K562 (cell line): ENCODE measurements at regions not wholly inside any gene's neighbourhood (a gene's known extent, or its start where the extent isn't known, plus 50 kb on each side); places are given as distances from the start of the nearest gene placed in this dataset.

Experiments used
- CEBPG ChIP-seq, 3 experiments: fragments of 200-800 bp in 1 of 3; sonication (Bioruptor generic) in 1 of 3; sonication (generic) in 1 of 3; formaldehyde crosslinking in 1 of 3; IDR thresholded peaks in 2 of 3; conservative IDR thresholded peaks in 1 of 3; 2 replicates each; pipeline versions ENCODE4 v1.6.1 to v1.8.0; 2016 to 2022; ENCODE audit warnings: missing compliant biosample characterization in 2 of 3, missing genetic modification characterization in 2 of 3, mild to moderate bottlenecking in 1 of 3, missing genetic modification reagents in 1 of 3
- CTCF ChIP-seq, 3 experiments: IDR thresholded peaks in 2 of 3; conservative IDR thresholded peaks in 1 of 3; 2 replicates each; pipeline ENCODE4 v1.5.1; 2011 to 2012; ENCODE audit warnings: low read length in 3 of 3, mild to moderate bottlenecking in 3 of 3, control low read depth in 2 of 3, improper control_type of control experiment in 1 of 3, inconsistent platforms in 1 of 3, low read depth in 1 of 3, mixed read lengths in 1 of 3, moderate library complexity in 1 of 3; ENCODE audit not compliant: insufficient read depth in 2 of 3
- MYNN ChIP-seq, 2 experiments: sonication (generic); formaldehyde crosslinking in 1 of 2; IDR thresholded peaks; 2 replicates each; pipeline versions ENCODE4 v1.5.0 to v1.6.1; 2016 to 2020; ENCODE audit warnings: antibody characterized with exemption in 1 of 2, missing genetic modification reagents in 1 of 2
- NCOA4 ChIP-seq: fragments of 450-650 bp; IDR thresholded peaks from 2 replicates; pipeline ENCODE4 v1.6.1; 2018; ENCODE audit warnings: mild to moderate bottlenecking; ENCODE audit not compliant: partially characterized antibody
- SIN3A ChIP-seq, 2 experiments: fragments of 150-350 bp in 1 of 2; IDR thresholded peaks; 2 replicates each; pipeline ENCODE4 v1.6.1; 2011 to 2016; ENCODE audit warnings: borderline replicate concordance in 2 of 2, low read depth in 2 of 2, low read length in 2 of 2, mild to moderate bottlenecking in 2 of 2, moderate library complexity in 2 of 2; ENCODE audit not compliant: control insufficient read depth in 1 of 2
- ZFP30 ChIP-seq: fragments of 250-450 bp; sonication (Bioruptor Pico); IDR thresholded peaks from 2 replicates; pipeline ENCODE4 v1.8.0; 2022; ENCODE audit warnings: moderate library complexity, mild to moderate bottlenecking, inconsistent platforms, borderline replicate concordance
- ZKSCAN3 ChIP-seq: fragments of 250-450 bp; sonication (Bioruptor Pico); IDR thresholded peaks from 2 replicates; pipeline ENCODE4 v1.4.0; 2020

GRCh38 chr12:126424696-126425095 lies 1359.5 kb downstream of the AACS start:
- TF ChIP-seq ZFP30 (no peak), CTCF (IDR thresholded peaks at IDR 0.05 in 2 of 3, conservative IDR thresholded peaks at IDR 0.05 in 1 of 3; ENCODE audit: insufficient read depth in 2 of 3, low read depth in 1 of 3, low read length in 3 of 3) (no peak), ZKSCAN3 (CRISPR knock-in tag) (no peak), SIN3A (IDR thresholded peaks at IDR 0.05; ENCODE audit: borderline replicate concordance in 2 of 2, control insufficient read depth in 1 of 2, low read depth in 2 of 2, low read length in 2 of 2) (no peak), NCOA4 (no peak), MYNN (IDR thresholded peaks at IDR 0.05) (no peak), MYNN (CRISPR knock-in tag; IDR thresholded peaks at IDR 0.05) (no peak), CEBPG (CRISPR knock-in tag; IDR thresholded peaks at IDR 0.05) (no peak), CEBPG (tag; conservative IDR thresholded peaks at IDR 0.05 in 1 of 2, IDR thresholded peaks at IDR 0.05 in 1 of 2) (no peak)
